Hepatic stellate cell (primary cell): ENCODE measurements at regions not wholly inside any gene's neighbourhood (a gene's known extent, or its start where the extent isn't known, plus 50 kb on each side); places are given as distances from the start of the nearest gene placed in this dataset.

Source experiments
- DNase-seq: peaks from one replicate; pipeline ENCODE4 v3.0.0; 2011; ENCODE audit warnings: low spot score

GRCh38 chr16:49216593-49216992 is 65.0 kb downstream of the CBLN1 start:
- no peak for DNase-seq

GRCh38 chr16:49213594-49213993 is 68.0 kb downstream of the CBLN1 start:
- no peak for DNase-seq

- no peak for DNase-seq
Observed at GRCh38 chr16:49204191-49204590, 77.4 kb downstream of the CBLN1 start.

GRCh38 chr16:49203361-49203760 is 78.3 kb downstream of the CBLN1 start:
- DNase-seq, result no peak

- no peak for DNase-seq
Observed at GRCh38 chr16:49201118-49201517, 80.5 kb downstream of the CBLN1 start.

- DNase-seq, result no peak
Observed at GRCh38 chr16:49200223-49200820, 81.3 kb downstream of the CBLN1 start.

- no peak for DNase-seq
Observed at GRCh38 chr16:49195237-49195548, 86.4 kb downstream of the CBLN1 start.

GRCh38 chr16:49194537-49195236 is 87.0 kb downstream of the CBLN1 start:
- no peak for DNase-seq

- DNase-seq, result no peak
Observed at GRCh38 chr16:49193596-49193995, 88.0 kb downstream of the CBLN1 start.

GRCh38 chr16:49189286-49189685 is 92.4 kb downstream of the CBLN1 start:
- no peak for DNase-seq

- no peak for DNase-seq
Observed at GRCh38 chr16:49183911-49184310, 97.7 kb downstream of the CBLN1 start.

- DNase-seq, result no peak
Observed at GRCh38 chr16:49181791-49182518, 99.7 kb downstream of the CBLN1 start.

- DNase-seq, result no peak
Observed at GRCh38 chr16:49179714-49180330, 101.8 kb downstream of the CBLN1 start.

- no peak for DNase-seq
Observed at GRCh38 chr16:49168126-49168525, 113.5 kb downstream of the CBLN1 start.

- no peak for DNase-seq
Observed at GRCh38 chr16:49165025-49165424, 116.6 kb downstream of the CBLN1 start.

GRCh38 chr16:49161191-49161590 is 120.4 kb downstream of the CBLN1 start:
- DNase-seq, result no peak

- DNase-seq, result no peak
Observed at GRCh38 chr16:49158029-49158642, 123.5 kb downstream of the CBLN1 start.

- DNase-seq, result no peak
Observed at GRCh38 chr16:49150341-49150740, 131.3 kb downstream of the CBLN1 start.

GRCh38 chr16:49148410-49148809 is 133.2 kb downstream of the CBLN1 start:
- no peak for DNase-seq

- DNase-seq, result no peak
Observed at GRCh38 chr16:49140618-49141017, 141.0 kb downstream of the CBLN1 start.

GRCh38 chr16:49130397-49130796 is 151.2 kb downstream of the CBLN1 start:
- DNase-seq, result no peak

GRCh38 chr16:49129935-49130334 is 151.7 kb downstream of the CBLN1 start:
- no peak for DNase-seq

GRCh38 chr16:49128740-49129139 is 152.9 kb downstream of the CBLN1 start:
- DNase-seq, result no peak
